ENCODE measurements at regions not wholly inside any gene's neighbourhood (a gene's known extent, or its start where the extent isn't known, plus 50 kb on each side); places are given as distances from the start of the nearest gene placed in this dataset.

- TF ChIP-seq ZBTB11 (tag by site-specific recombination; conservative IDR thresholded peaks at IDR 0.05; ENCODE audit: low read depth): no peak
- TF ChIP-seq KLF16 (tag by site-specific recombination; IDR thresholded peaks at IDR 0.05): no peak
- no peak for TF ChIP-seq SCRT1 (tag by site-specific recombination; IDR thresholded peaks at IDR 0.05; ENCODE audit: borderline replicate concordance)
- no peak for TF ChIP-seq BCL11B (tag by site-specific recombination; IDR thresholded peaks at IDR 0.05; ENCODE audit: low read depth)
- 0 out of 2 replicates have a peak, but pooled peaks have one; percentile 16 for TF ChIP-seq ZFHX2 (tag by site-specific recombination; conservative IDR thresholded peaks at IDR 0.05)
- no peak for TF ChIP-seq OVOL3 (tag by site-specific recombination; IDR thresholded peaks at IDR 0.05)
- no peak for TF ChIP-seq ZNF623 (tag by site-specific recombination; IDR thresholded peaks at IDR 0.05)
- TF ChIP-seq ZNF513 (tag by site-specific recombination; IDR thresholded peaks at IDR 0.05): no peak
- no peak for TF ChIP-seq GFI1B (tag by site-specific recombination; IDR thresholded peaks at IDR 0.05)
- no peak for TF ChIP-seq ZNF350 (tag by site-specific recombination; IDR thresholded peaks at IDR 0.05)
- no peak for TF ChIP-seq SETDB1 (IDR thresholded peaks at IDR 0.05; ENCODE audit: insufficient read length, low read length)
- TF ChIP-seq ZNF704 (tag by site-specific recombination; IDR thresholded peaks at IDR 0.05): no peak
- no peak for TF ChIP-seq ZNF311 (tag by site-specific recombination; IDR thresholded peaks at IDR 0.05; ENCODE audit: borderline replicate concordance)
- peak; percentile 70 for TF ChIP-seq EGR2 (tag by site-specific recombination; IDR thresholded peaks at IDR 0.05; ENCODE audit: low read depth)
- TF ChIP-seq ZNF133 (tag by site-specific recombination; IDR thresholded peaks at IDR 0.05): no peak
- no peak for TF ChIP-seq ZNF701 (tag by site-specific recombination; IDR thresholded peaks at IDR 0.05)
- no peak for TF ChIP-seq ZNF354C (tag by site-specific recombination; IDR thresholded peaks at IDR 0.05; ENCODE audit: borderline replicate concordance, low read depth)
- no peak for TF ChIP-seq ZSCAN30 (tag by site-specific recombination; IDR thresholded peaks at IDR 0.05)
- no peak for TF ChIP-seq BCL11A (tag by site-specific recombination; IDR thresholded peaks at IDR 0.05; ENCODE audit: low read depth)
- TF ChIP-seq TRIM28 (IDR thresholded peaks at IDR 0.05; ENCODE audit: borderline replicate concordance, low read length): peak; percentile 59; the same call in 1 of the 2 replicates
- TF ChIP-seq YY2 (tag by site-specific recombination; IDR thresholded peaks at IDR 0.05): no peak
Measured at GRCh38 chr17:36885153-36885735, 52.0 kb upstream of the LHX1 start (continued).

GRCh38 chr17:36885771-36886377 lies 51.4 kb upstream of the LHX1 start:
- Histone ChIP-seq H3K4me1 (ENCODE audit: control insufficient read depth, insufficient read depth, low read length) (0 out of 2 replicates have a peak, but pooled peaks cover 2% of the 10 kb centered on the region), H3K36me3 (ENCODE audit: control insufficient read depth in 2 of 2, insufficient read depth in 1 of 2, low read length in 2 of 2) (no peaks in the 10 kb centered on the region), H3K4me3 (ENCODE audit: low read depth, low read length) (no peak overlapping the region), H3K27ac (ENCODE audit: extremely low read depth, low read depth, low read length) (no peak overlapping the region), H3K9me3 (ENCODE audit: control insufficient read depth, insufficient read depth, low read depth, low read length) (no peaks in the 10 kb centered on the region)
- TF ChIP-seq, protein P1, sequence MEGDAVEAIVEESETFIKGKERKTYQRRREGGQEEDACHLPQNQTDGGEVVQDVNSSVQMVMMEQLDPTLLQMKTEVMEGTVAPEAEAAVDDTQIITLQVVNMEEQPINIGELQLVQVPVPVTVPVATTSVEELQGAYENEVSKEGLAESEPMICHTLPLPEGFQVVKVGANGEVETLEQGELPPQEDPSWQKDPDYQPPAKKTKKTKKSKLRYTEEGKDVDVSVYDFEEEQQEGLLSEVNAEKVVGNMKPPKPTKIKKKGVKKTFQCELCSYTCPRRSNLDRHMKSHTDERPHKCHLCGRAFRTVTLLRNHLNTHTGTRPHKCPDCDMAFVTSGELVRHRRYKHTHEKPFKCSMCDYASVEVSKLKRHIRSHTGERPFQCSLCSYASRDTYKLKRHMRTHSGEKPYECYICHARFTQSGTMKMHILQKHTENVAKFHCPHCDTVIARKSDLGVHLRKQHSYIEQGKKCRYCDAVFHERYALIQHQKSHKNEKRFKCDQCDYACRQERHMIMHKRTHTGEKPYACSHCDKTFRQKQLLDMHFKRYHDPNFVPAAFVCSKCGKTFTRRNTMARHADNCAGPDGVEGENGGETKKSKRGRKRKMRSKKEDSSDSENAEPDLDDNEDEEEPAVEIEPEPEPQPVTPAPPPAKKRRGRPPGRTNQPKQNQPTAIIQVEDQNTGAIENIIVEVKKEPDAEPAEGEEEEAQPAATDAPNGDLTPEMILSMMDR (tag by site-specific recombination; IDR thresholded peaks at IDR 0.05): no peak
- TF ChIP-seq ZNF335 (tag by site-specific recombination; conservative IDR thresholded peaks at IDR 0.05) (no peak), ZNF341 (tag by site-specific recombination; IDR thresholded peaks at IDR 0.05; ENCODE audit: low read depth) (0 out of 2 replicates have a peak, but pooled peaks have one; percentile 31), ZIC2 (tag by site-specific recombination; IDR thresholded peaks at IDR 0.05) (peak; percentile 82), KLF9 (tag by site-specific recombination; IDR thresholded peaks at IDR 0.05; ENCODE audit: low read depth) (no peak)
- ChIA-PET CTCF (no interaction called here), POLR2A (no interaction called here)

Data from HEK293 (cell line).